Smooth muscle cell (in vitro differentiated cells): ENCODE measurements at regions not wholly inside any gene's neighbourhood (a gene's known extent, or its start where the extent isn't known, plus 50 kb on each side); places are given as distances from the start of the nearest gene placed in this dataset.

ENCODE experiments used
- DNase-seq: peaks from one replicate; lab custom pipeline; 2025; ENCODE audit not compliant: unreplicated experiment; lab: John Stamatoyannopoulos, UW
- H2AFZ ChIP-seq: fragments of 200-600 bp; sonication (generic); 2 replicates; pipeline ENCODE4 v1.6.0; 2016; ENCODE audit warnings: antibody characterized with exemption, low read depth, mild to moderate bottlenecking
- H3F3A ChIP-seq: fragments of 200-600 bp; sonication (generic); 2 replicates; pipeline ENCODE4 v1.6.0; 2017; ENCODE audit warnings: antibody characterized with exemption, low read depth
- H3K27ac ChIP-seq: fragments of 200-600 bp; sonication (generic); 2 replicates; pipeline ENCODE4 v1.5.1; 2016; ENCODE audit warnings: low read depth, mild to moderate bottlenecking
- H3K27me3 ChIP-seq: fragments of 200-600 bp; sonication (generic); 2 replicates; pipeline ENCODE4 v1.6.1; 2016; ENCODE audit warnings: low read depth, mild to moderate bottlenecking
- H3K36me3 ChIP-seq: fragments of 200-600 bp; sonication (generic); 2 replicates; pipeline ENCODE4 v1.5.1; 2016; ENCODE audit warnings: low read depth
- H3K4me1 ChIP-seq: fragments of 200-600 bp; sonication (generic); 2 replicates; pipeline ENCODE4 v1.5.1; 2016; ENCODE audit warnings: low read depth
- H3K4me2 ChIP-seq: fragments of 200-600 bp; sonication (generic); 2 replicates; pipeline ENCODE4 v1.6.0; 2016; ENCODE audit warnings: mild to moderate bottlenecking
- H3K4me3 ChIP-seq: fragments of 200-600 bp; sonication (generic); 2 replicates; pipeline ENCODE4 v1.5.1; 2016; ENCODE audit warnings: mild to moderate bottlenecking
- H3K79me2 ChIP-seq: fragments of 200-600 bp; sonication (generic); 2 replicates; pipeline ENCODE4 v1.6.0; 2016; ENCODE audit warnings: low read depth, mild to moderate bottlenecking
- H3K9ac ChIP-seq: fragments of 200-600 bp; sonication (generic); 2 replicates; pipeline ENCODE4 v1.6.0; 2016; ENCODE audit warnings: low read depth
- H3K9me3 ChIP-seq: fragments of 200-600 bp; sonication (generic); replicated peaks from 2 replicates; pipeline ENCODE4 v1.5.1; 2016; ENCODE audit warnings: low read depth
- H4K20me1 ChIP-seq: fragments of 200-600 bp; sonication (generic); 2 replicates; pipeline ENCODE4 v1.6.0; 2016; ENCODE audit warnings: low read depth
- CTCF ChIP-seq: fragments of 200-600 bp; sonication (generic); IDR thresholded peaks from 2 replicates; pipeline ENCODE4 v1.5.1; 2017; ENCODE audit warnings: borderline replicate concordance, mild to moderate bottlenecking, antibody characterized with exemption; ENCODE audit not compliant: insufficient read depth, poor library complexity, severe bottlenecking
- WGBS: methylation state at CpG from one replicate; pipeline ENCODE4 v1.1.7; 2016; ENCODE audit warnings: low lambda C conversion rate; 5-methylcytosine and 5-hydroxymethylcytosine counted together

DNA sequence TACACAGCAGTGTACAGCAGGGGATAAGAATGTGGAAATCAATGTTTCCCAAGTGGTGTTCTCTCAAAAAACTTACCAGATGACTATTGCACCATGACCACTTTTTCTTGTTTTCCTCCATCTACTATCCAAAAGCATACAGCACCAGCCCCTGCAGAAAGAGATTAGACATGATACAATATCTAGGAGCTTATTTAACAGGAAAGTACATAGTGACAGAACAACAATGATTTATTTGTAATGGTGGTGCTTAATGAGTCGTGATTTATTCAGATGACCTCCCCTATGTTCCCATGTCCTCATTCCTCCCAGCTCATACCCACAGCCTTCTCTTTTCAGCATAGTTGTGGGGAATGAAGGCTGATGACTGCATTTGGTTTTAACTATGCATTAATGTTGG is 413.6 kb downstream of the BTG1 start:
- Histone ChIP-seq H3K4me1 (no peaks in the 10 kb centered on the region), H3K4me3 (no peak overlapping the region), H3K9ac (no peak overlapping the region), H3K79me2 (no peaks in the 10 kb centered on the region), H2AFZ (no peak overlapping the region), H3K27ac (no peak overlapping the region), H3F3A (no peaks in the 10 kb centered on the region), H3K4me2 (no peak overlapping the region), H3K27me3 (no peaks in the 10 kb centered on the region), H3K36me3 (no peaks in the 10 kb centered on the region), H3K9me3 (no peaks in the 10 kb centered on the region), H4K20me1 (no peaks in the 10 kb centered on the region)
- DNase-seq = no peak
- TF ChIP-seq CTCF = no peak
- WGBS = 61% methylated on average over 1 of the region's 1 CpG

- Histone ChIP-seq H3K27me3 (no peaks in the 10 kb centered on the region), H2AFZ (no peak overlapping the region), H4K20me1 (no peaks in the 10 kb centered on the region), H3K4me2 (no peak overlapping the region), H3K4me1 (no peaks in the 10 kb centered on the region), H3K4me3 (no peak overlapping the region), H3K79me2 (no peaks in the 10 kb centered on the region), H3K27ac (no peak overlapping the region), H3F3A (no peaks in the 10 kb centered on the region), H3K9ac (no peak overlapping the region), H3K9me3 (no peaks in the 10 kb centered on the region), H3K36me3 (no peaks in the 10 kb centered on the region)
- WGBS = 95% methylated on average over 4 of the region's 4 CpGs
- TF ChIP-seq CTCF = no peak
- no peak for DNase-seq
Observed at GRCh38 chr12:91729543-91729942, 416.1 kb downstream of the BTG1 start.

DNA sequence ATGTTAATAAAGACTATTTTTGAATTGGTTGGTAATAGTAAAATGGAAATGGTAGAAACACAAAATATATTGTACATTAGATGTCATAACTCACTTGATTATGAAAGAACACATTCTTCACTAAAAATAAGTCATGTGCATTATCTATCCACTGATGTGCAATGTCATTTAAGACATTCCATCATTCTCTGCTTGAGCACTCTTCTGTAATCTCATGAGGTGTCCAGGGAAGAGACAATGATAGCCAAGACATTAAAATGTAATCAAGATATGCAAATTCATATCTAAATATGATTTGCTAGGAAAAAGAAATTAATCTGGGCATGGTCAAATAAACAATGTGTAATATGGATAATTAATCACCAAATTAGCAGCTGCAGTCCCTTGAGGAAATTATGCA is 422.5 kb downstream of the BTG1 start:
- Histone ChIP-seq H3K4me3 (no peak overlapping the region), H3K27me3 (peaks cover 5% of the 10 kb centered on the region), H2AFZ (no peak overlapping the region), H3K4me2 (no peak overlapping the region), H3K9ac (no peak overlapping the region), H3K36me3 (no peaks in the 10 kb centered on the region), H3F3A (no peaks in the 10 kb centered on the region), H4K20me1 (no peaks in the 10 kb centered on the region), H3K79me2 (no peaks in the 10 kb centered on the region), H3K27ac (no peak overlapping the region), H3K9me3 (no peaks in the 10 kb centered on the region), H3K4me1 (no peaks in the 10 kb centered on the region)
- TF ChIP-seq CTCF = no peak
- DNase-seq = no peak

GRCh38 chr12:91722072-91722471 is 423.6 kb downstream of the BTG1 start:
- no peaks in the 10 kb centered on the region for H3K4me1 ChIP-seq
- no peak for DNase-seq
- H2AFZ ChIP-seq = no peak overlapping the region
- H3K27ac ChIP-seq = no peak overlapping the region
- no peak overlapping the region for H3K4me2 ChIP-seq
- H3K79me2 ChIP-seq = no peaks in the 10 kb centered on the region
- no peaks in the 10 kb centered on the region for H3K9me3 ChIP-seq
- H4K20me1 ChIP-seq = no peaks in the 10 kb centered on the region
- H3F3A ChIP-seq = no peaks in the 10 kb centered on the region
- H3K36me3 ChIP-seq = no peaks in the 10 kb centered on the region
- no peak overlapping the region for H3K9ac ChIP-seq
- TF ChIP-seq CTCF = no peak
- no peak overlapping the region for H3K4me3 ChIP-seq
- peaks cover 5% of the 10 kb centered on the region for H3K27me3 ChIP-seq
